Lung (tissue), 11 donors: ENCODE measurements at regions not wholly inside any gene's neighbourhood (a gene's known extent, or its start where the extent isn't known, plus 50 kb on each side); places are given as distances from the start of the nearest gene placed in this dataset.
A peak's percentile ranks its signal among the peaks of the same experiment; 100 is the strongest.

ENCODE experiments used
- ATAC-seq: fragments of 200-7000 bp; cut with Tn5 transposase; one replicate; pipeline ENCODE4 v1.9.1; 2020; ENCODE audit warnings: moderate number of reproducible peaks; ENCODE audit not compliant: insufficient read depth, low FRiP score
- DNase-seq, 3 donors: peaks; one replicate each; pipeline ENCODE4 v3.0.0-alpha.2; 2013 to 2017
- H3K27ac ChIP-seq, 2 donors: one replicate each; pipeline ENCODE4 v1.5.1; 2013; ENCODE audit warnings: mild to moderate bottlenecking in 2 of 2, moderate library complexity in 2 of 2, control low read depth in 1 of 2, inconsistent platforms in 1 of 2, low read depth in 1 of 2, low read length in 1 of 2
- H3K27me3 ChIP-seq, 3 donors: one replicate each; pipeline ENCODE4 v1.5.1; 2013; ENCODE audit warnings: low read length in 2 of 3; ENCODE audit not compliant: control insufficient read depth in 3 of 3, insufficient read depth in 3 of 3
- H3K36me3 ChIP-seq, 4 donors: one replicate each; pipeline ENCODE4 v1.5.1; 2013; ENCODE audit warnings: low read length in 4 of 4, mild to moderate bottlenecking in 1 of 4, moderate library complexity in 1 of 4; ENCODE audit not compliant: control insufficient read depth in 4 of 4, insufficient read depth in 4 of 4
- H3K4me1 ChIP-seq, 5 donors: one replicate each; pipeline ENCODE4 v1.5.1; 2013; ENCODE audit warnings: low read length in 5 of 5, mild to moderate bottlenecking in 2 of 5, moderate library complexity in 1 of 5; ENCODE audit not compliant: control insufficient read depth in 5 of 5, insufficient read depth in 5 of 5
- H3K4me3 ChIP-seq: one replicate; pipeline ENCODE4 v1.5.1; 2013; ENCODE audit warnings: mild to moderate bottlenecking, control low read depth, moderate library complexity
- H3K9ac ChIP-seq, 2 donors: one replicate each; pipeline ENCODE4 v1.5.1; 2013; ENCODE audit warnings: low read length in 2 of 2, control low read depth in 1 of 2; ENCODE audit not compliant: insufficient read depth in 1 of 2
- H3K9me3 ChIP-seq, 4 donors: one replicate each; pipeline ENCODE4 v1.5.1; 2013; ENCODE audit warnings: low read length in 3 of 4, mild to moderate bottlenecking in 1 of 4, moderate library complexity in 1 of 4; ENCODE audit not compliant: control insufficient read depth in 4 of 4, insufficient read depth in 3 of 4
- WGBS, 2 donors: extraction: QIAGEN DNeasy Blood & Tissue Kit; methylation state at CpG; one replicate each; pipeline ENCODE4 v1.1.7; 2013; 5-methylcytosine and 5-hydroxymethylcytosine counted together
- TF ChIP-seq, protein P1 (sequence below): IDR thresholded peaks from 2 replicates; pipeline ENCODE4 v1.5.1; 2012; ENCODE audit warnings: mild to moderate bottlenecking; ENCODE audit errors: control extremely low read depth, extremely low read depth
- donor health status: control.
- donor health status: control.
- donor health status: Bipolar disorder and iron deficiency.
- donor health status: healthy.
- donor health status: DM: yes; HTN: yes; CAD: no.

DNA sequence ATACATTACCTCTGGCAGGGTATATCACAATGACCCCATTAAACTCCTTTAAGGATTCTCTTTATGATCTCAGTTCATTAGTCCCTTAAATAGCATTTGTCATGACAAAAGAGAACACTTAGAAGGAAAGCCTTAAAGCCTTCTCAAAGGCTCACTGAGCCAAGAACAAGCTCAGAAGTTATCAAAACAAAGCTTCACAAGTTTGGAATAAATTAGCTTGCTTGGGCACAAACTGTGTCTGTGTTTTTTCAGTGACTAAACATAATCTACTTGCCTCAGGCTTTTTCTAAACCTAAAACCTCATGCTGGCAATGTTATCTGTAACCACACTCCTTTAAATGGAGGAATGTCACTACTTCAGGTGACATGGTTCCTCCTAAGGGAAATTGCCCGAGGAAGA, 1114.9 kb upstream of the C9orf72 start:
- no peaks in the 10 kb centered on the region for H3K36me3 ChIP-seq
- 42 to 56% methylated on average over 1 of the region's 1 CpG for WGBS, 2 donors
- no peaks in the 10 kb centered on the region for H3K4me1 ChIP-seq
- peak in 1 of 3 donors; percentile 11 for DNase-seq
- TF ChIP-seq, protein P1, sequence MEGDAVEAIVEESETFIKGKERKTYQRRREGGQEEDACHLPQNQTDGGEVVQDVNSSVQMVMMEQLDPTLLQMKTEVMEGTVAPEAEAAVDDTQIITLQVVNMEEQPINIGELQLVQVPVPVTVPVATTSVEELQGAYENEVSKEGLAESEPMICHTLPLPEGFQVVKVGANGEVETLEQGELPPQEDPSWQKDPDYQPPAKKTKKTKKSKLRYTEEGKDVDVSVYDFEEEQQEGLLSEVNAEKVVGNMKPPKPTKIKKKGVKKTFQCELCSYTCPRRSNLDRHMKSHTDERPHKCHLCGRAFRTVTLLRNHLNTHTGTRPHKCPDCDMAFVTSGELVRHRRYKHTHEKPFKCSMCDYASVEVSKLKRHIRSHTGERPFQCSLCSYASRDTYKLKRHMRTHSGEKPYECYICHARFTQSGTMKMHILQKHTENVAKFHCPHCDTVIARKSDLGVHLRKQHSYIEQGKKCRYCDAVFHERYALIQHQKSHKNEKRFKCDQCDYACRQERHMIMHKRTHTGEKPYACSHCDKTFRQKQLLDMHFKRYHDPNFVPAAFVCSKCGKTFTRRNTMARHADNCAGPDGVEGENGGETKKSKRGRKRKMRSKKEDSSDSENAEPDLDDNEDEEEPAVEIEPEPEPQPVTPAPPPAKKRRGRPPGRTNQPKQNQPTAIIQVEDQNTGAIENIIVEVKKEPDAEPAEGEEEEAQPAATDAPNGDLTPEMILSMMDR = no peak
- H3K9ac ChIP-seq = no peak overlapping the region
- no peaks in the 10 kb centered on the region for H3K27me3 ChIP-seq
- ATAC-seq = no peak
- no peak overlapping the region for H3K27ac ChIP-seq
- H3K4me3 ChIP-seq = no peak overlapping the region
- H3K9me3 ChIP-seq = peaks cover 0 to 3% (median 0%) of the 10 kb centered on the region in 4 donors

DNA sequence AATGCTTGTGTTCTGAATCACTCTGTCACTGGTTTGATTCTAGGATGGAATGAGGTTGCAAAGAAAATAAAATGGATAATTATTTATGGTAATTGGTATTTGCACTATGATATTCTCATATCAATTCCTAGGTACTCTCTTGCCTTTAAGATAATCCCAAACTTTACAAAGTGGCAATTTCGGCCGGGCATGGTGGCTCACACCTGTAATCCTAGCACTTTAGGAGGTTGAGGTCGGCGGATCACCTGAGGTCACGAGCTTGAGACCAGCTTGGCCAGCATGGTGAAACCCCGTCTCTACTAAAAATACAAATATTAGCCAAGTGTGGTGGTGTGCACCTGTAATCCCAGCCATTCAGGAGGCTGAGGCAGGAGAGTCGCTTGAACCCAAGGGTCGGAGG, 1118.7 kb upstream of the C9orf72 start:
- Histone ChIP-seq H3K36me3 (no peaks in the 10 kb centered on the region), H3K9ac (no peak overlapping the region), H3K4me3 (no peak overlapping the region), H3K9me3 (peaks cover 0 to 3% (median 0%) of the 10 kb centered on the region in 4 donors), H3K4me1 (no peaks in the 10 kb centered on the region), H3K27me3 (no peaks in the 10 kb centered on the region), H3K27ac (no peak overlapping the region)
- WGBS, 2 donors = 90 to 91% methylated on average over 8 of the region's 8 CpGs
- DNase-seq = no peak
- TF ChIP-seq, protein P1 = no peak
- no peak for ATAC-seq

DNA sequence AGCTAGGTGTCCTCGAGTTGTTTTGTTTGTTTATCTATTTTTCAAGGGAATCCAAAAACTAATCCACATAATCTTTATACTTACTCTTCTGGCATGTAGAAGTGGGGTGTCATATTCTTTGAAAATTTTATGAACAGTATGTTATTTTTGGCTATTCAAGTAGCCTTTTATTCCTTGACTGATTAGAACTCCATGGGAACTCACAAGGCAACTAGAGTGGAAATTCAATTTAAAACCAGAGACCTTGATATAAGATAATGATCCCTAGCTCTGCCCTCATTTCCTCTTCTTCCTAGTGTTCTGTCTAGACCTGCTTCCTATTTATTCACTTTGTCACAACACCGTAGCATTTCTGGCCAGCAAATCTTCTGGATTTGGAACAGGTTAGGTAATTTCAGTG, 1123.7 kb upstream of the C9orf72 start:
- TF ChIP-seq, protein P1 = no peak
- no peaks in the 10 kb centered on the region for H3K27me3 ChIP-seq
- DNase-seq = no peak
- peaks cover 0 to 14% (median 2%) of the 10 kb centered on the region in 4 donors for H3K9me3 ChIP-seq
- ATAC-seq = no peak
- no peaks in the 10 kb centered on the region for H3K4me1 ChIP-seq
- no peaks in the 10 kb centered on the region for H3K36me3 ChIP-seq
- no peak overlapping the region for H3K9ac ChIP-seq
- H3K27ac ChIP-seq = no peak overlapping the region
- H3K4me3 ChIP-seq = no peak overlapping the region
- 35 to 38% methylated on average over 2 of the region's 2 CpGs for WGBS, 2 donors

DNA sequence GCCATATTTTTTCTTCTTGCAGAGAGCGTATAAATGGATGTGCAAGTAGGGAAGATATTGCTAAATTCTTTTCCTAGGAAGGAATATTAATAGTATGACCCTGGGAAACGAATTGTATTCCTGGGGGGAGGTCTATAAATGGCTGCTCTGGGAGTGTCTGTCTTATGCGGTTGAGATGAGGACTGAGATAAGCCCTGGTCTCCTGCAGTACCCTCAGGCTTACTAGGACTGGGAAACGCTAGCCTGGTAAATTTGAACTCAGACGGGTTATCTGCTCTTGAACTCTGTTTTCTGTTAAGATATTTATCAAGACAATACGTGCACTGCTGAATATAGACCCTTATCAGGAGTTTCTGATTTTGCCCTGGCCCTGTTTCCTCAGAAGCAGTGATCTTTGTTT, 1126.4 kb upstream of the C9orf72 start:
- no peak overlapping the region for H3K27ac ChIP-seq
- no peaks in the 10 kb centered on the region for H3K36me3 ChIP-seq
- 80 to 81% methylated on average over 6 of the region's 6 CpGs for WGBS, 2 donors
- no peak overlapping the region for H3K9ac ChIP-seq
- no peak for DNase-seq
- H3K4me3 ChIP-seq = no peak overlapping the region
- H3K4me1 ChIP-seq = no peaks in the 10 kb centered on the region
- H3K27me3 ChIP-seq = no peaks in the 10 kb centered on the region
- ATAC-seq = no peak
- TF ChIP-seq, protein P1 = no peak
- peaks cover 0 to 14% (median 2%) of the 10 kb centered on the region in 4 donors for H3K9me3 ChIP-seq
